ENCODE measurements at regions not wholly inside any gene's neighbourhood (a gene's known extent, or its start where the extent isn't known, plus 50 kb on each side); places are given as distances from the start of the nearest gene placed in this dataset.

DNA sequence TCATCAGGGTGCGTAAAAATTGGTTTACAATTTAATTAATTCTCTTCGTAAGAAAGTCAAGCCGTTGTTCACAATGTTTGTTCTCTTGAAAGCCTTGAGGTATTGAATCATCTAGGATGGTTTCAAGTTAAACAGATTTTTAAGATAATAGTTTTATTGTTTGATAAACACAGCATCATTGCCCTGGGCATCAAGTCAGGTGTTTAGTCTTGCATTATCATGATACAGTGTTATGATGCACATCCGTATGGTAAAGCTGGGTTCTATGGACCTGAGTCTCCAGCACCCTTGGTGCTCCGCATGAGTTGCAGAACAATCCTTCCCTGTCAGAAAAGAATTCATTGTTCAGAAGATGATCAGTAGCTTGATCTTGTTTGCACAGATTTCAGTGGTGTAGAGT lies 359.5 kb downstream of the LMO4 start:
- DNase-seq (ENCODE audit: unreplicated experiment), result no peak
- H3K9me3 Mint-ChIP-seq (ENCODE audit: unreplicated experiment), result no peaks in the 10 kb centered on the region
- no peak overlapping the region for H3K4me3 Mint-ChIP-seq (ENCODE audit: unreplicated experiment)
- no TSS peak for BruUV-seq (replicated peaks)
- TF ChIP-seq CTCF (IDR thresholded peaks at IDR 0.05; ENCODE audit: unreplicated experiment), result no peak
- CTCF ChIA-PET, result no interaction called here
- POLR2A ChIA-PET, result no interaction called here
- no peaks in the 10 kb centered on the region for H3K4me1 Mint-ChIP-seq (ENCODE audit: insufficient read depth, unreplicated experiment)
- intact Hi-C loops (cut with micrococcal nuclease), result no loop called here
- no peaks in the 10 kb centered on the region for H3K27me3 Mint-ChIP-seq (ENCODE audit: insufficient read depth, unreplicated experiment)
- no peak overlapping the region for H3K27ac Mint-ChIP-seq (ENCODE audit: low read depth, unreplicated experiment)
- no peaks in the 10 kb centered on the region for H3K36me3 Mint-ChIP-seq (ENCODE audit: insufficient read depth, unreplicated experiment)

- intact Hi-C loops (cut with micrococcal nuclease), result no loop called here
- BruUV-seq (replicated peaks), result no TSS peak
- CTCF ChIA-PET, result no interaction called here
- POLR2A ChIA-PET, result no interaction called here
- no peaks in the 10 kb centered on the region for H3K36me3 Mint-ChIP-seq (ENCODE audit: insufficient read depth, unreplicated experiment)
- TF ChIP-seq CTCF (IDR thresholded peaks at IDR 0.05; ENCODE audit: unreplicated experiment), result no peak
- no peak for DNase-seq (ENCODE audit: unreplicated experiment)
- H3K9me3 Mint-ChIP-seq (ENCODE audit: unreplicated experiment), result no peaks in the 10 kb centered on the region
- H3K4me3 Mint-ChIP-seq (ENCODE audit: unreplicated experiment), result no peak overlapping the region
- H3K4me1 Mint-ChIP-seq (ENCODE audit: insufficient read depth, unreplicated experiment), result no peaks in the 10 kb centered on the region
- no peaks in the 10 kb centered on the region for H3K27me3 Mint-ChIP-seq (ENCODE audit: insufficient read depth, unreplicated experiment)
- H3K27ac Mint-ChIP-seq (ENCODE audit: low read depth, unreplicated experiment), result no peak overlapping the region
Measured at GRCh38 chr1:87689487-87689886, 360.8 kb downstream of the LMO4 start.

DNA sequence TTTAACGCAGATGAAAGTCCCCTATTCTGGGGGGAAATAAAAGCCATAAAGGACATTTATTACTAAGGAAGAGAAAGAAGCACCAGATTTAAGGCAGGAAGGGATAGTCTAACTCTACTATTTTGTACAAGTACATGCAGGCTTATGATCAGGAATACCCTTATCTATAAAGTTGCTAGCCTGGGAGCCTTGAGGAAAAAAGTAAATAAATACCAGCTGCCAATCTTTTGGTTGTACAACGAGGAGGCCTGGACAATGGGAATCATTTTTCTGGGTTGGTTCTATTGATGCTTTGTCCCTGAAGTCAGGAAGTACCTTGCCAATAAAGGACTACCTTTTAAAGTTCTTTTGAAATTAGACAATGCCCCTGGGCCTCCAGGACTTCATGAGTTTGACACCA lies 367.8 kb downstream of the LMO4 start:
- no peak for DNase-seq (ENCODE audit: unreplicated experiment)
- H3K4me1 Mint-ChIP-seq (ENCODE audit: insufficient read depth, unreplicated experiment), result no peaks in the 10 kb centered on the region
- POLR2A ChIA-PET, result no interaction called here
- no peaks in the 10 kb centered on the region for H3K36me3 Mint-ChIP-seq (ENCODE audit: insufficient read depth, unreplicated experiment)
- intact Hi-C loops (cut with micrococcal nuclease), result no loop called here
- TF ChIP-seq CTCF (IDR thresholded peaks at IDR 0.05; ENCODE audit: unreplicated experiment), result no peak
- H3K9me3 Mint-ChIP-seq (ENCODE audit: unreplicated experiment), result peaks cover 15% of the 10 kb centered on the region
- CTCF ChIA-PET, result interaction anchor here (0.6 kb wide), 1 partner anchor 146 kb away, joined by 3 read pairs; no protein-coding TSS in a partner anchor
- no peak overlapping the region for H3K27ac Mint-ChIP-seq (ENCODE audit: low read depth, unreplicated experiment)
- no TSS peak for BruUV-seq (replicated peaks)
- H3K27me3 Mint-ChIP-seq (ENCODE audit: insufficient read depth, unreplicated experiment), result no peaks in the 10 kb centered on the region
- no peak overlapping the region for H3K4me3 Mint-ChIP-seq (ENCODE audit: unreplicated experiment)

- BruUV-seq (replicated peaks), result no TSS peak
- Mint-ChIP-seq H3K27ac (ENCODE audit: low read depth, unreplicated experiment) (no peak overlapping the region), H3K9me3 (ENCODE audit: unreplicated experiment) (peaks cover 21% of the 10 kb centered on the region), H3K36me3 (ENCODE audit: insufficient read depth, unreplicated experiment) (no peaks in the 10 kb centered on the region), H3K4me1 (ENCODE audit: insufficient read depth, unreplicated experiment) (no peaks in the 10 kb centered on the region), H3K27me3 (ENCODE audit: insufficient read depth, unreplicated experiment) (no peaks in the 10 kb centered on the region), H3K4me3 (ENCODE audit: unreplicated experiment) (no peak overlapping the region)
- intact Hi-C loops (cut with micrococcal nuclease), result no loop called here
- ChIA-PET POLR2A (no interaction called here), CTCF (no interaction called here)
- DNase-seq (ENCODE audit: unreplicated experiment), result no peak
- no peak for TF ChIP-seq CTCF (IDR thresholded peaks at IDR 0.05; ENCODE audit: unreplicated experiment)
Measured at GRCh38 chr1:87702455-87702854, 373.8 kb downstream of the LMO4 start.

Data from MCF 10A (cell line).